GM12873 (cell line): ENCODE measurements at regions not wholly inside any gene's neighbourhood (a gene's known extent, or its start where the extent isn't known, plus 50 kb on each side); places are given as distances from the start of the nearest gene placed in this dataset.

Experiments used
- CTCF ChIP-seq: IDR thresholded peaks from 2 replicates; pipeline ENCODE4 v1.5.1; 2012; ENCODE audit warnings: low read depth, mild to moderate bottlenecking, moderate library complexity, low read length, control low read depth; ENCODE audit not compliant: insufficient read depth; ENCODE audit errors: missing control alignments

GRCh38 chr21:25467896-25468295, 139.4 kb downstream of the MRPL39 start:
- no peak for TF ChIP-seq CTCF

GRCh38 chr21:25466470-25466869, 140.8 kb downstream of the MRPL39 start:
- no peak for TF ChIP-seq CTCF

GRCh38 chr21:25465263-25465662, 142.0 kb downstream of the MRPL39 start:
- TF ChIP-seq CTCF = no peak

GRCh38 chr21:25464275-25464674, 143.0 kb downstream of the MRPL39 start:
- no peak for TF ChIP-seq CTCF

- TF ChIP-seq CTCF = no peak
These were observed 144.7 kb downstream of the MRPL39 start for GRCh38 chr21:25462517-25462971.

GRCh38 chr21:25461725-25462124, 145.6 kb downstream of the MRPL39 start:
- no peak for TF ChIP-seq CTCF

- no peak for TF ChIP-seq CTCF
These were observed 147.3 kb downstream of the MRPL39 start for GRCh38 chr21:25459993-25460392.
